Large intestine (tissue), 3 donors: ENCODE measurements at regions not wholly inside any gene's neighbourhood (a gene's known extent, or its start where the extent isn't known, plus 50 kb on each side); places are given as distances from the start of the nearest gene placed in this dataset.

Source experiments
- DNase-seq, 2 donors: peaks; one replicate each; pipeline versions ENCODE4 v3.0.0 to v3.0.0-alpha.2; 2013
- H3K27ac ChIP-seq: one replicate; pipeline ENCODE4 v1.5.1; 2013; ENCODE audit warnings: low read length
- H3K27me3 ChIP-seq: 2 replicates; pipeline ENCODE4 v1.6.1; 2013; ENCODE audit warnings: low read length; ENCODE audit not compliant: control insufficient read depth, insufficient read depth
- H3K36me3 ChIP-seq: 2 replicates; pipeline ENCODE4 v1.6.1; 2013; ENCODE audit warnings: low read length; ENCODE audit not compliant: control insufficient read depth, insufficient read depth
- H3K4me1 ChIP-seq: one replicate; pipeline ENCODE4 v1.6.1; 2013; ENCODE audit warnings: low read length; ENCODE audit not compliant: control insufficient read depth, insufficient read depth
- H3K4me3 ChIP-seq: one replicate; pipeline ENCODE4 v1.5.1; 2013; ENCODE audit warnings: low read length
- H3K9me3 ChIP-seq: one replicate; pipeline ENCODE4 v1.6.1; 2013; ENCODE audit warnings: mild to moderate bottlenecking, low read depth, low read length, moderate library complexity; ENCODE audit not compliant: control insufficient read depth
- WGBS: methylation state at CpG from one replicate; pipeline ENCODE4 v1.1.5; 2013; ENCODE audit warnings: low lambda C conversion rate; ENCODE audit not compliant: insufficient coverage; 5-methylcytosine and 5-hydroxymethylcytosine counted together

DNA sequence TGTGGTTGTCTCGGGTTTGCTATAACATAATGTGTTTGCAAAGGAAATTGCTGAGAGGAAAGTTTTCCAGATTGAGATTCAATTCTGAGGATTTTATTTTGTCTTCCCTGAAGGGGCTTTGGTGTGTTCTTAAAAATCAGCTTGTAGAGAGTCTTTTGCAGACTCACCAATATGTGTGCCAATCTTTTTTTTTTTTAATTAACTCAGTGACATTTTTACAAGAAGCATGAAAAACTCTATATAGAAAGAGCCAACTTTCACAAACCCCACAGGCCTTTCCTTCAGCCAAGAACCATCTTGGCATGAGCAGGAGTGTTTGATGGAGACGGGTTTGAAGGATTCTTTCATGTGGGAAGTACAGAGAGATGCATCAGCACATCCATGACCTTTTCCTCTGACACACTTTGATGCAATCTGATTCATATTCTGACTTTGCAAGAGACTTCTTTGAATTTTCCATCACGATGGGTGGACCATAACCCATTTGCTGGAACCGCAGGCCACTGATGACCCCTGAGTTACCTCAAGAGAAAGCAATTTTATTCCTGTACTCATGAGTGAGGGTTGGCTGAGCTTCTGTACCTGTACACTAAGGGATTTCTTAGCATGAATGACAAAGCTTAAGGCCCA lies 892.6 kb downstream of the XPNPEP1 start:
- no peak overlapping the region for H3K27ac ChIP-seq
- no peaks in the 10 kb centered on the region for H3K36me3 ChIP-seq
- no peak overlapping the region for H3K4me3 ChIP-seq
- WGBS = 86% methylated on average over 1 of the region's 4 CpGs
- H3K27me3 ChIP-seq = no peaks in the 10 kb centered on the region
- DNase-seq = no peak
- H3K4me1 ChIP-seq = no peaks in the 10 kb centered on the region
- no peaks in the 10 kb centered on the region for H3K9me3 ChIP-seq

- no peaks in the 10 kb centered on the region for H3K36me3 ChIP-seq
- no peaks in the 10 kb centered on the region for H3K4me1 ChIP-seq
- H3K4me3 ChIP-seq = no peak overlapping the region
- no peak for DNase-seq
- no peaks in the 10 kb centered on the region for H3K9me3 ChIP-seq
- WGBS = no CpG with 5 or more reads among the region's 4 CpGs
- no peak overlapping the region for H3K27ac ChIP-seq
- H3K27me3 ChIP-seq = no peaks in the 10 kb centered on the region
Observed at GRCh38 chr10:109029870-109030269, 893.4 kb downstream of the XPNPEP1 start.

DNA sequence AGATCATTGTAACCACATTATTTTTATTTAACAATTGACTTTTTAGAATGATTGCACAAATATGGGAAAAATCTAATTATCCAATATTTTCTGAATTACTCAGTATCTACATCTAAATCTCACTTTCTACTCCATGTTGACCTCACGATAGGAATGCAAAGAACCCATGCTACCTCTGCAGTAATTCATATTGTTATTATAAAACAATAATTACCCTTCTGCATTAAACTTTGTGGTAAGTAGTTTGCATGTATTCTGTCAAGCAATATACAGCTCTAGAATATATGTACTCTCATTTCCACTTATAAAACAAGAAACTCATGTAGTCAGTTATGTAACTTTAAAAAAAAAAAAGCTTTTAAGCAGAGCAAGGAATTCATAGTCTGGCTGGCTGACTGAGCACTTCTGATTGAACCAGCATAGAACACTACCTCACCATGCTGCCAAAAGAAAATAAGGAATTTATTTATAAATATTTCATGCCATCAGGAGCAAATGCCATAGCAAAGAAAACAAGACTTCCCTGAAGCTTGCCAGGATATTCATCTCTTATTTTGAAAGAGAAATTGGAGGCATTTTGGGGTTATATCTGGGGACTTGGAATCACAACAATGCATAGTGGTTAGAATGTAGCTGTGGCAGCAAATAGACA lies 895.7 kb downstream of the XPNPEP1 start:
- WGBS = no CpG with 5 or more reads among the region's 1 CpG
- no peaks in the 10 kb centered on the region for H3K4me1 ChIP-seq
- H3K36me3 ChIP-seq = no peaks in the 10 kb centered on the region

DNA sequence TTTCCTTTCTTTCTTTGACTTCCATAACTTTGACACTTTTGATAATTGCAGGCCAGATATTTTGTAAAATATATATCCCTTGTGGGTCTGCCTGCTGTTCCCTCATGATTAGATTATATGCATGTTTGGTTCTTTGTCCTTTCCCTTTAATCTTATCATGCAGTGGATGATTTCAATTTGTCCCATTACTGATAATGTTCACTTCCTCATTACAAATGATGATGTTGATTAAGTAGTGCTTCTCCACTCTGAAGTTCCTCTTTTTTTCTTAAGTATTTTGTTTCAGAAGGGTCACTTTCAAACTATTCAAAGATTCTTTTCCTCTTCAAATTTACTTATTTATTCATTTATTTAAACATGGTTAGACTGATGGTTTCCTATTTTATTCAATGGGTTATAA lies 898.1 kb downstream of the XPNPEP1 start:
- DNase-seq = no peak
- H3K4me3 ChIP-seq = no peak overlapping the region
- H3K36me3 ChIP-seq = no peaks in the 10 kb centered on the region
- H3K27ac ChIP-seq = no peak overlapping the region
- H3K27me3 ChIP-seq = no peaks in the 10 kb centered on the region
- H3K4me1 ChIP-seq = no peaks in the 10 kb centered on the region
- no peaks in the 10 kb centered on the region for H3K9me3 ChIP-seq

More for the DNA sequence above, 895.7 kb downstream of the XPNPEP1 start:
- H3K9me3 ChIP-seq = no peaks in the 10 kb centered on the region
- H3K4me3 ChIP-seq = no peak overlapping the region
- H3K27ac ChIP-seq = no peak overlapping the region
- H3K27me3 ChIP-seq = no peaks in the 10 kb centered on the region
- no peak for DNase-seq

GRCh38 chr10:109022417-109023049 lies 900.8 kb downstream of the XPNPEP1 start:
- DNase-seq = no peak
- Histone ChIP-seq H3K4me3 (no peak overlapping the region), H3K9me3 (no peaks in the 10 kb centered on the region), H3K4me1 (no peaks in the 10 kb centered on the region), H3K36me3 (no peaks in the 10 kb centered on the region), H3K27ac (no peak overlapping the region), H3K27me3 (no peaks in the 10 kb centered on the region)
- WGBS = no CpG with 5 or more reads among the region's 1 CpG

GRCh38 chr10:109019001-109019424 lies 904.3 kb downstream of the XPNPEP1 start:
- no peak overlapping the region for H3K27ac ChIP-seq
- no peaks in the 10 kb centered on the region for H3K36me3 ChIP-seq
- no peaks in the 10 kb centered on the region for H3K27me3 ChIP-seq
- no peaks in the 10 kb centered on the region for H3K9me3 ChIP-seq
- no peak overlapping the region for H3K4me3 ChIP-seq
- no peak for DNase-seq
- 66% methylated on average over 2 of the region's 6 CpGs for WGBS
- no peaks in the 10 kb centered on the region for H3K4me1 ChIP-seq

GRCh38 chr10:109007514-109007913 lies 915.8 kb downstream of the XPNPEP1 start:
- Histone ChIP-seq H3K27me3 (no peaks in the 10 kb centered on the region), H3K4me1 (no peaks in the 10 kb centered on the region), H3K36me3 (no peaks in the 10 kb centered on the region), H3K9me3 (no peaks in the 10 kb centered on the region), H3K27ac (no peak overlapping the region), H3K4me3 (no peak overlapping the region)
- no peak for DNase-seq
- no CpG with 5 or more reads among the region's 1 CpG for WGBS

- WGBS = 92% methylated on average over 2 of the region's 5 CpGs
- H3K9me3 ChIP-seq = no peaks in the 10 kb centered on the region
- no peaks in the 10 kb centered on the region for H3K4me1 ChIP-seq
- DNase-seq = no peak
- H3K27ac ChIP-seq = no peak overlapping the region
- no peaks in the 10 kb centered on the region for H3K27me3 ChIP-seq
- no peaks in the 10 kb centered on the region for H3K36me3 ChIP-seq
- no peak overlapping the region for H3K4me3 ChIP-seq
Observed at GRCh38 chr10:108990441-108990840, 932.9 kb downstream of the XPNPEP1 start.

DNA sequence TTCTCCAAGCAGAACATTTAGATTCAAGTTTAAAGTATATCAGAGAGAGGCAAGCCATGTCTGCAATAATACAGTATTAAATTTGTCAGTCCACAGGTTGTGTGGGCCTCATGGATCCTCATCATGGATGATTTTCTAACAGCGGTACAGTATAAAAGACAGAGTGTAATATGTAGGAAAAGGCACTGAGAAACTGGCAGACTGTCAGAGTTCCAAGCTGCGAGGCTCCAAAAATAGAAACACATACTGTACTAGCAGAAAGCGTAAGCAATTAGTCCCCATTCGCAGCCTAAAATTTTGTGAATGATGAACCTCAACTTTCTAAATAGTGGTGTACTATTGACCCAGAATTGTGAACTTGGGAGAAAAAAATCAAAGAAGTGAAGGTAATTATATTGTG lies 933.3 kb downstream of the XPNPEP1 start:
- H3K36me3 ChIP-seq = no peaks in the 10 kb centered on the region
- no peak for DNase-seq
- no peaks in the 10 kb centered on the region for H3K4me1 ChIP-seq
- no peak overlapping the region for H3K4me3 ChIP-seq
- no peak overlapping the region for H3K27ac ChIP-seq
- H3K9me3 ChIP-seq = no peaks in the 10 kb centered on the region
- 60% methylated on average over 1 of the region's 4 CpGs for WGBS
- no peaks in the 10 kb centered on the region for H3K27me3 ChIP-seq

- DNase-seq = no peak
- Histone ChIP-seq H3K4me3 (no peak overlapping the region), H3K27me3 (no peaks in the 10 kb centered on the region), H3K27ac (no peak overlapping the region), H3K9me3 (no peaks in the 10 kb centered on the region), H3K4me1 (no peaks in the 10 kb centered on the region), H3K36me3 (no peaks in the 10 kb centered on the region)
- 29% methylated on average over 2 of the region's 2 CpGs for WGBS
Observed at GRCh38 chr10:108982159-108982558, 941.2 kb downstream of the XPNPEP1 start.

- H3K27ac ChIP-seq = no peak overlapping the region
- H3K9me3 ChIP-seq = no peaks in the 10 kb centered on the region
- H3K36me3 ChIP-seq = no peaks in the 10 kb centered on the region
- DNase-seq = no peak
- H3K4me1 ChIP-seq = no peaks in the 10 kb centered on the region
- no peaks in the 10 kb centered on the region for H3K27me3 ChIP-seq
- no peak overlapping the region for H3K4me3 ChIP-seq
Observed at GRCh38 chr10:108980869-108981268, 942.4 kb downstream of the XPNPEP1 start.
